GM23338 (cell line): ENCODE measurements at regions not wholly inside any gene's neighbourhood (a gene's known extent, or its start where the extent isn't known, plus 50 kb on each side); places are given as distances from the start of the nearest gene placed in this dataset.

ENCODE experiments used
- CREB1 ChIP-seq: fragments of 250-450 bp; sonication (Bioruptor Pico); IDR thresholded peaks from 2 replicates; pipeline ENCODE4 v1.5.0; 2020; ENCODE audit warnings: low read depth, mild to moderate bottlenecking, moderate library complexity
- CTCF ChIP-seq, 2 experiments: fragments of 200-600 bp in 1 of 2; sonication (generic) in 1 of 2; conservative IDR thresholded peaks; 2 replicates each; pipeline versions ENCODE4 v1.5.1 to v1.6.1; 2016 to 2017; ENCODE audit warnings: antibody characterized with exemption in 2 of 2, low read depth in 2 of 2, mild to moderate bottlenecking in 2 of 2, moderate library complexity in 1 of 2
- ETS1 ChIP-seq: IDR thresholded peaks from 2 replicates; pipeline ENCODE4 v1.6.1; 2016; ENCODE audit warnings: antibody characterized with exemption
- EZH2 ChIP-seq: fragments of 200-600 bp; sonication (generic); IDR thresholded peaks from one replicate; pipeline ENCODE4 v1.8.0; 2017; ENCODE audit warnings: antibody characterized with exemption, mild to moderate bottlenecking, low read depth; ENCODE audit not compliant: unreplicated experiment
- EZH2phosphoT487 ChIP-seq: fragments of 200-600 bp; sonication (generic); IDR thresholded peaks from one replicate; pipeline ENCODE4 v1.8.1; 2018; ENCODE audit warnings: antibody characterized with exemption; ENCODE audit not compliant: unreplicated experiment
- JUNB ChIP-seq: IDR thresholded peaks from one replicate; pipeline ENCODE4 v1.6.1; 2016; ENCODE audit warnings: antibody characterized with exemption; ENCODE audit not compliant: unreplicated experiment
- NANOG ChIP-seq: IDR thresholded peaks from 2 replicates; pipeline ENCODE4 v1.6.1; 2016; ENCODE audit warnings: antibody characterized with exemption, borderline replicate concordance
- POLR2AphosphoS5 ChIP-seq: IDR thresholded peaks from 2 replicates; pipeline ENCODE4 v1.6.1; 2016; ENCODE audit warnings: antibody characterized with exemption, low read depth
- REST ChIP-seq: IDR thresholded peaks from one replicate; pipeline ENCODE4 v1.6.1; 2018; ENCODE audit warnings: antibody characterized with exemption; ENCODE audit not compliant: unreplicated experiment
- ZNF331 ChIP-seq: fragments of 250-450 bp; sonication (Bioruptor Pico); IDR thresholded peaks from 2 replicates; pipeline ENCODE4 v1.5.0; 2020; ENCODE audit warnings: low read depth, mild to moderate bottlenecking, moderate library complexity

GRCh38 chr10:4359003-4359402 lies 467.0 kb upstream of the AKR1E2 start:
- TF ChIP-seq CTCF (conservative IDR thresholded peaks at IDR 0.05; ENCODE audit: low read depth in 2 of 2): no peak
- TF ChIP-seq REST: no peak
- no peak for TF ChIP-seq ZNF331 (CRISPR knock-in tag)
- no peak for TF ChIP-seq EZH2
- TF ChIP-seq ETS1: no peak
- TF ChIP-seq POLR2AphosphoS5: no peak
- no peak for TF ChIP-seq EZH2phosphoT487
- no peak for TF ChIP-seq JUNB
- no peak for TF ChIP-seq CREB1 (CRISPR knock-in tag)
- TF ChIP-seq NANOG: no peak
